GM03348 (cell line): ENCODE measurements at regions not wholly inside any gene's neighbourhood (a gene's known extent, or its start where the extent isn't known, plus 50 kb on each side); places are given as distances from the start of the nearest gene placed in this dataset.

Experiments used
- DNase-seq: peaks from one replicate; pipeline ENCODE4 v3.0.0; 2012; ENCODE audit warnings: low spot score

- DNase-seq: peak; percentile 44
These were observed 247.8 kb upstream of the PEX5L start for GRCh38 chr3:180284331-180285110.

DNA sequence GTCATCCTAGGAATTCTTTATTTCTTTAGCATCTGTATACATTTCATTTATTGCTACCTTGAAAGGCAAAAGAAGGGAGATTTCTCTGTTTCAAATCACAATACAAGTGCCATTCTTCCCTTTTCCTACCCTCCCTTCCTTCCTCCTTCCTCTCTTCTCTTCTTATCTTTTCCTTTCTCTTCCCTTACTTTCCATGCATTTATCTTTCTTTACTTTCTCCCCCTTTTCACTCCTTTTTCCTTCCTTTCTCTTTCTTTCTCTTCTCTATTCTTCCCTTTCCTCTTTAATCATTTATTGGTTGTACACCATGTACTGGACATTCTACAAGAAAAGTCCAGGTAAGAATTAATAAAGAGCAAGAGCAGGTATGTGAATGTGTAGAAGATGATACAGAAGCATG, 251.0 kb upstream of the PEX5L start:
- no peak for DNase-seq

DNA sequence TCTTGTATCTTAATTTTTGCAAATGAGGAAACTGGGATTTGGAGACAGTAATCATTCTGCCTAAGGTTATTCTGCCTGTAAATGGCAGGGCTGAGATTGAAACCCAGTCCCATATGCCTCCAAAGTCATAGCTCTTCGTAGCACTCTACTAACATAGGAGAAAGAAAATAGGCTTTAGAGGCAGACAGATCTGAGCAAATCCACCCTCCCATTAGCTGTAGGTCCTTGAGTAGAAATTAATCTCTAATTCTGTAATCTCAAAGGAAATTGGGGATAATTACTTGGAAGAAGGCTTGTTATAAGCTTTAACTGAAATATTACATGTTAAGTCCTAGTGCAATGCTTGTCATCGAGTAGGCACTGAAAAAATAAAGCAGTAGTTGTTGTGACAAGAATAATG, 252.1 kb upstream of the PEX5L start:
- DNase-seq: no peak

DNA sequence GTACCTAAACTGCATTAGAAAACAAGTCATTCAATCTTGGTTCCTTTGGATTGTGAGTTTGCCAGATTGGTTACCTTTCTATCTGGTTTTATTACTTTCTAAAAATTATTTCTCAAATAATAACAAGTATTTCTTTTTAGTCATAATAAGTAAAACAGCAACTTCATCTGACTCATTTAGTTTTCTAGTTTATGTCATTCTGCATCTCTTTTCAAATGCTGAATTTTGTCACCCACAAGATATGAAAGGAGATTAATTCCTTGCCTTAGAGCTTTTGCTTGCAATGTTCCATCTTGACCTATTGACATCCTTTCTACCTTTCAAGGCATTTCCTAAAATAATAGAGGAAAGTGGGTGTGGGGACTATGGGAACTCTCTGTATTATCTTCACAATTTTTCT, 253.6 kb upstream of the PEX5L start:
- no peak for DNase-seq

GRCh38 chr3:180294282-180295027, 257.7 kb upstream of the PEX5L start:
- no peak for DNase-seq

- no peak for DNase-seq
These were observed 259.1 kb upstream of the PEX5L start for GRCh38 chr3:180295811-180296210.

- DNase-seq: no peak
These were observed 260.2 kb upstream of the PEX5L start for GRCh38 chr3:180296971-180297370.

DNA sequence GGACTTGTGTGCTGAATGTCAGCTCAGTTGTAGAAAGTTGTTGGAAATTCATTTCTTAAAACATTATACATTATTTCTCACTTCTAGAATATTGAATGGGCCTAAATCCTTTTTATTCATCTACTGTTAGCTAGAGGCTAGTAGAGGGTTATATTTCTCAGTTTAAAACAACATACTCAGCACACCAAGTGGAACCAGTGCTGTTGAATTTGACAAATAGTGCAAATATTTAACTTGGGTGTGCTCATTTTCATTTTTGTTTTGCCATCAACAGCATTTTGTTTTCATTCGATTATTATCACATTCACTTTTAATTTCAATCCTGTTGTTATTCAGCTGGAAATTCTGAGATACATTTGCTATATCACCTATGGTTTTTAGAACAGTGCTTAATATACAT, 269.4 kb upstream of the PEX5L start:
- no peak for DNase-seq

GRCh38 chr3:180306691-180307090, 270.0 kb upstream of the PEX5L start:
- peak; percentile 55 for DNase-seq

DNA sequence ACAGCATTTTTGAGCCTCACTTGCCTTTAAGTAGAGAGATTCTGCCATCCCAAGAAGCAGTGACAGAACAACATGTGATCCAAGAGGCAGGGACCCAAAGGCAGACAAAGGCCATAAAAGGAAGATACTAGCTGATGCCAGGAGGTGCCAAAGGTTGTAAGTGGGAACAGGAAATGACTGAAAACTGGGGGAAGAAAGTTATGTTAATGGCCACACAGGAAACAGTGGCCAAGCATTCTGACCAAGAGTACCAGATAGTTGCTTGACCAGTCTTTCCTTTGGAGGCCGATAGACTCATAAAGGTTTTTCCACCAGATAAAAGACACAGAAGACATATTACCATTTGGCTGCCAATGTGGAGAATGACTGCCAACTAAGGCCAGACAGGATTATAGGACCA, 274.5 kb upstream of the PEX5L start:
- no peak for DNase-seq

DNA sequence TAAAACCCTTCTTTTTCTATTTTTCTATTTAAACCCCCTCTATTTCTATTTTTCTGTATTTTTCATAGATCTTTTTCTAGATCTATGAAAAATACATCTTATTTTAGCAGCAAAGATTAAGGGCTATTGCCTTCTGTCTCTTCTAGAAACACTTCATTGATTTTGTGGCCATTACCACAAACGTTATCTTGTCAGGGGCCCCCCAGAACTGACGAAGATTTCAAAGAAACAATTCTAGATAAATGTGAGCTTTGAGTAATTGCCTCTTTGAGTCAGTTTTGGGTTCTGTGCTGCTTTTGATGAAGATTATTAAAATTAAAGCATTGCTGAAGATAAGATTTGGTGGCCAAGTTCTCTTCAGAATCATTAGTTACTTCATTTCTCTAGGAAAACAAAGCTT, 279.6 kb upstream of the PEX5L start:
- no peak for DNase-seq

GRCh38 chr3:180319461-180319860, 282.5 kb upstream of the TTC14 start:
- DNase-seq: no peak

GRCh38 chr3:180320631-180321030, 281.3 kb upstream of the TTC14 start:
- peak; percentile 24 for DNase-seq

DNA sequence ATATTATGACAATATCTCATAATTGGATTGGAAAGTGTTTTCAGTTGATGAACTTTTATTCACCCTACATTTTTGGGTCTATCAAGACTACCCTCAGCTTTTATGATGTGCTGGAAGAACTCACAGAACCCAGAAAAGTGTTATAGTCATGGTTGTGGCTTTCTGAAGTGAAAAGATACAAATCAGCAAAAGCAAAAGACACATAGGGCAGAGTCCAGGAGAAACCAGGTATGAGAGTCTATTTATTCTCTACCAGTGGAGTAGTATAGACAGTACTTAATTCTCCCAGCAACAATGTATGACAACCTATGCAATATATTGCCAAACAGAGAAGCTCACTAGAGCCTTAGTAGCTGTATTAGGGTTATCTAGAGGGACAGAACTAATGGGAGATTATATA, 280.4 kb upstream of the TTC14 start:
- DNase-seq: no peak

- no peak for DNase-seq
These were observed 279.1 kb upstream of the TTC14 start for GRCh38 chr3:180322829-180323228.

GRCh38 chr3:180324791-180325190, 277.2 kb upstream of the TTC14 start:
- no peak for DNase-seq

- DNase-seq: no peak
These were observed 276.4 kb upstream of the TTC14 start for GRCh38 chr3:180325533-180325932.

- DNase-seq: no peak
These were observed 276.0 kb upstream of the TTC14 start for GRCh38 chr3:180325958-180326357.

- no peak for DNase-seq
These were observed 272.8 kb upstream of the TTC14 start for GRCh38 chr3:180329187-180329586.

DNA sequence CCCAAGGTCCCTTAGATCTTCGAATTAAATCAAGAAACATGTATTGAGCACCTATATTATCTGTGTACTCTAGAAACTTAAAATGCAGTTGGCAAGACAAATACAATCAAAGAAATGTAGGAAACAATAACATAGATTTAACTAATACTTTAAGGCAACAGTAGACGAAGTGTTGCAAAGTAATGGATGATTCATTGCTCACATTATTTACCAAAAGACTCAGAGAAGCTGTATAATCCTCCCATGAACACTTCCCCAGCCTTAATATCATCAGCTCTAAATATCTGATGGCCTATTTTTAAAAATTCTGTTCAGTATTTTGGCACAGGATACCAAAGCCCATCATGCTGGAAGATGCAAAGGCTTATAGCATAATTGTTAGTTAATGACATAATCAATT, 272.1 kb upstream of the TTC14 start:
- no peak for DNase-seq

- DNase-seq: no peak
These were observed 271.5 kb upstream of the TTC14 start for GRCh38 chr3:180330440-180330839.

DNA sequence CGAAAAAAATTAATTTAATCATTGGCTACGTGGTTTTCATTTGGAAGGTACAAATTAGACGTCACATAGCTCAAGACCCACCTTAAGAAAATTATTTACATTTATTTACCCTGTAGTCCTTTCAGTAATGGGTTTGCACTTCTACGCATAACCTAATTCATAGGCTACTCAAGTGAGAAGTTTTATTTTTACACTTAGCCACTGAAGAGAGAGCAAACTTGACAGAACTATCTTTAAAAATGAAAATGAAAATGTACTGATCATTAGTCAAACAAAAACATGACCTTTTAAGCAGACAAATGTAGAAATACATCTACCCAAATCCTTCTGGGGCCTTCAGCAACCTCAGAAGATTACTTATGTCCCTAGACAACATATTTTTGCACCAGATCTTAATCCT, 269.4 kb upstream of the TTC14 start:
- DNase-seq: no peak

GRCh38 chr3:180335050-180335449, 266.9 kb upstream of the TTC14 start:
- DNase-seq: no peak

- DNase-seq: no peak
These were observed 261.6 kb upstream of the TTC14 start for GRCh38 chr3:180340395-180340794.
